ENCODE measurements at regions not wholly inside any gene's neighbourhood (a gene's known extent, or its start where the extent isn't known, plus 50 kb on each side); places are given as distances from the start of the nearest gene placed in this dataset.

GRCh38 chr22:47389201-47389600 is 626.8 kb downstream of the TBC1D22A start:
- no peak for TF ChIP-seq ZNF629 (tag by site-specific recombination; IDR thresholded peaks at IDR 0.05)
- no peak for TF ChIP-seq ZBTB7A (tag by site-specific recombination; IDR thresholded peaks at IDR 0.05; ENCODE audit: low read depth)
- no peak for TF ChIP-seq GLI2 (tag by site-specific recombination; IDR thresholded peaks at IDR 0.05; ENCODE audit: borderline replicate concordance, low read depth)
- TF ChIP-seq OSR2 (tag by site-specific recombination; IDR thresholded peaks at IDR 0.05), result no peak
- TF ChIP-seq ZNF704 (tag by site-specific recombination; IDR thresholded peaks at IDR 0.05), result no peak
- no peak for TF ChIP-seq CTCF (tag by site-specific recombination; IDR thresholded peaks at IDR 0.05)
- TF ChIP-seq YY1 (tag by site-specific recombination; IDR thresholded peaks at IDR 0.05), result no peak
- no peak for TF ChIP-seq ZBTB6 (tag by site-specific recombination; IDR thresholded peaks at IDR 0.05)
- TF ChIP-seq ZBTB10 (tag by site-specific recombination; IDR thresholded peaks at IDR 0.05), result no peak
- no peak for TF ChIP-seq ZNF561 (tag by site-specific recombination; IDR thresholded peaks at IDR 0.05; ENCODE audit: borderline replicate concordance)
- TF ChIP-seq GFI1B (tag by site-specific recombination; IDR thresholded peaks at IDR 0.05), result no peak
